HEK293 (cell line): ENCODE measurements at regions not wholly inside any gene's neighbourhood (a gene's known extent, or its start where the extent isn't known, plus 50 kb on each side); places are given as distances from the start of the nearest gene placed in this dataset.

ENCODE experiments used
- CTCF ChIP-seq: fragments of 450-650 bp; formaldehyde crosslinking; IDR thresholded peaks from 2 replicates; pipeline ENCODE4 v1.5.1; 2016; ENCODE audit warnings: missing biosample characterization, missing genetic modification characterization
- ELK4 ChIP-seq: IDR thresholded peaks from 2 replicates; pipeline ENCODE4 v1.6.1; 2011; ENCODE audit warnings: mild to moderate bottlenecking, low read depth, low read length, borderline replicate concordance
- KLF9 ChIP-seq: fragments of 450-650 bp; formaldehyde crosslinking; IDR thresholded peaks from 2 replicates; pipeline ENCODE4 v1.5.1; 2016; ENCODE audit warnings: missing biosample characterization, missing genetic modification characterization, low read depth
- ZNF146 ChIP-seq: fragments of 450-650 bp; formaldehyde crosslinking; IDR thresholded peaks from 2 replicates; pipeline ENCODE4 v1.5.1; 2016; ENCODE audit warnings: missing biosample characterization, missing genetic modification characterization
- ZNF449 ChIP-seq: fragments of 450-650 bp; formaldehyde crosslinking; IDR thresholded peaks from 2 replicates; pipeline ENCODE4 v1.5.1; 2017; ENCODE audit warnings: missing biosample characterization, mild to moderate bottlenecking, missing genetic modification characterization, moderate library complexity
- ZNF501 ChIP-seq: fragments of 450-650 bp; formaldehyde crosslinking; IDR thresholded peaks from 2 replicates; pipeline ENCODE4 v1.5.1; 2016; ENCODE audit warnings: missing biosample characterization, missing genetic modification characterization
- ZNF530 ChIP-seq: fragments of 450-650 bp; formaldehyde crosslinking; IDR thresholded peaks from 2 replicates; pipeline ENCODE4 v1.5.1; 2016; ENCODE audit warnings: low read depth, missing biosample characterization, missing genetic modification characterization
- ZNF639 ChIP-seq: fragments of 450-650 bp; formaldehyde crosslinking; IDR thresholded peaks from 2 replicates; pipeline ENCODE4 v1.5.1; 2016; ENCODE audit warnings: missing biosample characterization, missing genetic modification characterization
- ZNF660 ChIP-seq: fragments of 450-650 bp; IDR thresholded peaks from 2 replicates; pipeline ENCODE4 v1.5.1; 2018; ENCODE audit warnings: missing biosample characterization, mild to moderate bottlenecking, missing genetic modification characterization
- TF ChIP-seq, protein P1 (sequence below): fragments of 450-650 bp; formaldehyde crosslinking; IDR thresholded peaks from 2 replicates; pipeline ENCODE4 v1.5.1; 2016; ENCODE audit warnings: missing biosample characterization, missing genetic modification characterization
- TF ChIP-seq, protein P2 (sequence below): fragments of 450-650 bp; formaldehyde crosslinking; IDR thresholded peaks from 2 replicates; pipeline ENCODE4 v1.5.1; 2016; ENCODE audit warnings: missing biosample characterization, missing genetic modification characterization
- TF ChIP-seq, protein P3 (sequence below): fragments of 450-650 bp; formaldehyde crosslinking; IDR thresholded peaks from 2 replicates; pipeline ENCODE4 v1.5.1; 2016; ENCODE audit warnings: missing biosample characterization, missing genetic modification characterization

DNA sequence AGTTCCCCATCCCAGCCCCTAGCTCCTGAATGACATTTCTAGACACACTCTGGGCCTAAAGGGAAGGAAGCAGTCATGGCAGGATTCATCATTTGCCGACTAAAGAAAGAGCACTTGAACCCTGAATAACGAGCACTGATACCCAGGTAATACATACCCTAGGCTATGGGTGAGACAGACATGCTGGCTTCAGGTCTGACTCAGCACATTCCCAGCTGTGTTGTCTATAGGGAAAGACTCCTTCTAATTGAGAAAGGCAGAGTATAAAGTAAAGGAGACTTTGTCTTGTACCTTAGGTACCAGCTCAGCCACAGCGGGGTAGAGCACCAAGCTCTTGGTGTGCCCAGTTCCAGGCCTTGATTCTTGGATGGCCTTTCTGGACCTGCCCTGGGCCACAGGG, 870.5 kb downstream of the PDCD6IP start:
- no peak for TF ChIP-seq ZNF639
- TF ChIP-seq, protein P1, sequence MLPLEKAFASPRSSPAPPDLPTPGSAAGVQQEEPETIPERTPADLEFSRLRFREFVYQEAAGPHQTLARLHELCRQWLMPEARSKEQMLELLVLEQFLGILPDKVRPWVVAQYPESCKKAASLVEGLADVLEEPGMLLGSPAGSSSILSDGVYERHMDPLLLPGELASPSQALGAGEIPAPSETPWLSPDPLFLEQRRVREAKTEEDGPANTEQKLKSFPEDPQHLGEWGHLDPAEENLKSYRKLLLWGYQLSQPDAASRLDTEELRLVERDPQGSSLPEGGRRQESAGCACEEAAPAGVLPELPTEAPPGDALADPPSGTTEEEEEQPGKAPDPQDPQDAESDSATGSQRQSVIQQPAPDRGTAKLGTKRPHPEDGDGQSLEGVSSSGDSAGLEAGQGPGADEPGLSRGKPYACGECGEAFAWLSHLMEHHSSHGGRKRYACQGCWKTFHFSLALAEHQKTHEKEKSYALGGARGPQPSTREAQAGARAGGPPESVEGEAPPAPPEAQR (tag by site-specific recombination): no peak
- no peak for TF ChIP-seq CTCF (tag by site-specific recombination)
- no peak for TF ChIP-seq ELK4
- no peak for TF ChIP-seq ZNF501 (tag by site-specific recombination)
- TF ChIP-seq, protein P2, sequence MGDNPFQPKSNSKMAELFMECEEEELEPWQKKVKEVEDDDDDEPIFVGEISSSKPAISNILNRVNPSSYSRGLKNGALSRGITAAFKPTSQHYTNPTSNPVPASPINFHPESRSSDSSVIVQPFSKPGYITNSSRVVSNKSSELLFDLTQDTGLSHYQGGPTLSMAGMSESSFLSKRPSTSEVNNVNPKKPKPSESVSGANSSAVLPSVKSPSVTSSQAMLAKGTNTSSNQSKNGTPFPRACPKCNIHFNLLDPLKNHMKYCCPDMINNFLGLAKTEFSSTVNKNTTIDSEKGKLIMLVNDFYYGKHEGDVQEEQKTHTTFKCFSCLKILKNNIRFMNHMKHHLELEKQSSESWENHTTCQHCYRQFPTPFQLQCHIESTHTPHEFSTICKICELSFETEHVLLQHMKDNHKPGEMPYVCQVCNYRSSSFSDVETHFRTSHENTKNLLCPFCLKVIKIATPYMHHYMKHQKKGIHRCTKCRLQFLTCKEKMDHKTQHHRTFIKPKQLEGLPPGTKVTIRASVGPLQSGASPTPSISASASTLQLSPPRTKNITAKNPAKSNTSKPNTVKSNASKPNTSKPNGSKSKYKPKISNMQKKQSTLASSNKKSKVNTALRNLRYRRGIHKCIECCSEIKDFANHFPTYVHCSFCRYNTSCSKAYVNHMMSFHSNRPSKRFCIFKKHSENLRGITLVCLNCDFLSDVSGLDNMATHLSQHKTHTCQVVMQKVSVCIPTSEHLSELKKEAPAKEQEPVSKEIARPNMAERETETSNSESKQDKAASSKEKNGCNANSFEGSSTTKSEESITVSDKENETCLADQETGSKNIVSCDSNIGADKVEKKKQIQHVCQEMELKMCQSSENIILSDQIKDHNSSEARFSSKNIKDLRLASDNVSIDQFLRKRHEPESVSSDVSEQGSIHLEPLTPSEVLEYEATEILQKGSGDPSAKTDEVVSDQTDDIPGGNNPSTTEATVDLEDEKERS (tag by site-specific recombination): no peak
- TF ChIP-seq ZNF660 (tag by site-specific recombination): no peak
- TF ChIP-seq, protein P3, sequence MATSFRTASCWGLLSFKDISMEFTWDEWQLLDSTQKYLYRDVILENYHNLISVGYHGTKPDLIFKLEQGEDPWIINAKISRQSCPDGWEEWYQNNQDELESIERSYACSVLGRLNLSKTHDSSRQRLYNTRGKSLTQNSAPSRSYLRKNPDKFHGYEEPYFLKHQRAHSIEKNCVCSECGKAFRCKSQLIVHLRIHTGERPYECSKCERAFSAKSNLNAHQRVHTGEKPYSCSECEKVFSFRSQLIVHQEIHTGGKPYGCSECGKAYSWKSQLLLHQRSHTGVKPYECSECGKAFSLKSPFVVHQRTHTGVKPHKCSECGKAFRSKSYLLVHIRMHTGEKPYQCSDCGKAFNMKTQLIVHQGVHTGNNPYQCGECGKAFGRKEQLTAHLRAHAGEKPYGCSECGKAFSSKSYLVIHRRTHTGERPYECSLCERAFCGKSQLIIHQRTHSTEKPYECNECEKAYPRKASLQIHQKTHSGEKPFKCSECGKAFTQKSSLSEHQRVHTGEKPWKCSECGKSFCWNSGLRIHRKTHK: no peak
- TF ChIP-seq ZNF530 (tag by site-specific recombination): no peak
- no peak for TF ChIP-seq ZNF146
- no peak for TF ChIP-seq KLF9 (tag by site-specific recombination)
- no peak for TF ChIP-seq ZNF449
